ENCODE measurements at regions not wholly inside any gene's neighbourhood (a gene's known extent, or its start where the extent isn't known, plus 50 kb on each side); places are given as distances from the start of the nearest gene placed in this dataset.

DNA sequence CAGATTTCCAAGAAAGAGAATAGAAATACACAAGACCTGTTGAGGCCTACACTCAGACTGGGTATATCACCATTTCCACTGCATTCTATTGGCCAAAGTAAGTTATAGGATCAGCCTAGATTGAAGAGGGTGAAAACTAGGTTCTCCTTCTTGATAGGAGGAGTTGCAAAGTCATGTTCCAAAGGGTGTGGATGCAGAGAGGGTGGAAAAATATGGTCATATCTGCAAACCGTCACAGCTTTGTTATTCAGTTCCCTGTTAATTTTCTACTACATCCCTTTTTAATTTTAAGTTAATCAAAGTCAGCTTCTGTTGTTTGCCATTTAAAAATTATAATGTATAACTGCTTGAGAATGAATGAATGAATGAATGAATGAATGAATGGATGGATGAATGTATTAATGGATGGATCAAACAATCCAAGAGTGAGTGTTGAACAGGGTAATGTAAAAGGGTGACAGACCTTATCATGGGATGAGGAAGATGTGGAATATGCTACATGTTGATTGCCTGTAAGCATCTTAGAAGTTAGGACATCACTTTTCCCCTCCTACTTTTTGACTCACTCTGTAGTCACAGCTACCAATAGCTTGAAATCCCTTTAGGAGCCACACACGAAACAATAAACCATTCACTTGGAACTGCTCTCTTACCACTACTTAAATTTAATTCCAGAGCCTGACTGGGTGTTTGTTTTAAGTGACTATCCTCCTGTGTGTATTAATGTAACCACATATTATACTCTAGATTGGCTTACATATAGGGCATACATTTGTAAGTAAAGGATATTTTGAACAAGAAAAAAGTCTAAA is 121.5 kb downstream of the CCDC34 start:
- Histone ChIP-seq H3K27me3 (replicated peaks; ENCODE audit: control insufficient read depth, insufficient read depth, low read length) (no peaks in the 10 kb centered on the region), H3K9me3 (ENCODE audit: control insufficient read depth, low read length) (peaks cover 5% of the 10 kb centered on the region), H3K9ac (ENCODE audit: low read length) (no peak overlapping the region), H3K4me3 (ENCODE audit: low read length) (no peak overlapping the region), H3K36me3 (ENCODE audit: control insufficient read depth, insufficient read depth, low read length, severe bottlenecking) (no peaks in the 10 kb centered on the region), H3K4me1 (ENCODE audit: control insufficient read depth, insufficient read depth, low read length) (peaks cover 12% of the 10 kb centered on the region)
- DNase-seq (ENCODE audit: low read depth), result peak; percentile 60

DNA sequence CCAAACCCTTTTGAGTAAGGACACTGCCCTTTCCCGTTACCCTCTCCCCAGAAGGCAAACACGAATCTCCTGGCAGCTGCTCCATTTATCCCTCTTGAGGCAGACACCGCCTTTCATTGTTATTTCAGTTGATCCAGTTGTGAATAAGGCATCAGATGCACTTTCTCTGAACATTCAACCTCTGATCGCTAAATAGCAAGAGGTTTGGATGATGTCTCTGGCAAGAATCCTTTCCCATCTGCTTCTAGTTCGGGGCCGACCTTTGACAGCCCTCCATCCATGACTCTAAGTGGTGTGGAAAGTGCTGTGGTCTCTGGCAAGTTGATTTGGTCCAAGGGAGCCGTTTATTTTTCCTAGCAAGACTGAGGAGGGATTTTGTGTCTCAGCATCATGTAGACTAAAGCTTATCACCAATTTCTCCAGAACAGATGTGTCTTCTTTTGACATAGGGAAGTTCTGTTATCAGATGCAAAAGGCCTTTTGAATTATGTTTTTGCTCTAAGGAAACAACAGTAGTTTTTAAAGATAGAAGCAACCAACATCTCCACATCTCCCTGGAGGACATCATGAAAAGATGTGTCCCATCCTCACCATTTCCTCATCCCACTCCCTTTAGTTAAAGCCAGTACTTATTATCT is 123.6 kb downstream of the CCDC34 start:
- Histone ChIP-seq H3K27me3 (replicated peaks; ENCODE audit: control insufficient read depth, insufficient read depth, low read length) (no peaks in the 10 kb centered on the region), H3K4me1 (ENCODE audit: control insufficient read depth, insufficient read depth, low read length) (peaks cover 17% of the 10 kb centered on the region), H3K9ac (ENCODE audit: low read length) (no peak overlapping the region), H3K4me3 (ENCODE audit: low read length) (no peak overlapping the region), H3K36me3 (ENCODE audit: control insufficient read depth, insufficient read depth, low read length, severe bottlenecking) (no peaks in the 10 kb centered on the region), H3K9me3 (ENCODE audit: control insufficient read depth, low read length) (peaks cover 5% of the 10 kb centered on the region)
- DNase-seq (ENCODE audit: low read depth), result peak; percentile 84

DNA sequence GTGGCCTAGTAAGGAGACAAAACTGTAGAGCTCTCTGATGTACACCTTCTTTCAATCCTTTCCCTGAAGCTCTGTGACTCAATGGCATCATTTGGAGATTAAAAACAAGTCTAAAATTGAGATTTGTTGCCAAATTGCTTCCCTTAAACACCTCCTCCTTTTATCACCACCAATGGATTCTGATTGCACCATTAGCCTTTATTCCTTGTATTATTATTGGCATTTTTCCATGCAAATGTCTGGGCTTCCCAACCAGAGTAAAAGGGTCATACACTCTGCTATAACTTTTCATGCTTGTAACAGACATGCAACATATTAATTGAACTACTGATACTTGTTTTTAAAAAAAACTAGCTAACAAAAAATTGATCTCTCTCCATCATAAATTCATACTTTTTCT is 124.2 kb downstream of the CCDC34 start:
- Histone ChIP-seq H3K36me3 (ENCODE audit: control insufficient read depth, insufficient read depth, low read length, severe bottlenecking) (no peaks in the 10 kb centered on the region), H3K9ac (ENCODE audit: low read length) (no peak overlapping the region), H3K9me3 (ENCODE audit: control insufficient read depth, low read length) (no peaks in the 10 kb centered on the region), H3K4me3 (ENCODE audit: low read length) (no peak overlapping the region), H3K27me3 (replicated peaks; ENCODE audit: control insufficient read depth, insufficient read depth, low read length) (no peaks in the 10 kb centered on the region), H3K4me1 (ENCODE audit: control insufficient read depth, insufficient read depth, low read length) (peaks cover 22% of the 10 kb centered on the region)
- no peak for DNase-seq (ENCODE audit: low read depth)

DNA sequence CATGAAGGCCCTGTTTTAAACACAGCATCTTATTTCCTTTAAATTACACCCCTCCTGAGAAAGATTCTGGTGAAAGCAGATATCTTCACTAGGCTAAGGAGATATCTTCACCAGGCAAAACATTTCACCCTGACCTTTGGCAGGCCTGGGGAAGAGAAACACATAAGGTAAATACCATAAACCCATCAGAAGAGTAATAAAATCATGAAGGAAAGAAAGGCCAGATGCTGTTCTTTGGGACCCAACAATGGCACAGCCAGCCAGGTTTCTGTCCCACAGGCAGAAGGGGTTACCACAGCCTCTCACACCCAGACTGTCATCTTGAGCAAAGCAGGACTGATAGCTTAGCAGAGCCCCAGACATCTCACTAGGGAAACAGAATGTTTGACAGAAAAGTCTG is 125.4 kb downstream of the CCDC34 start:
- no peaks in the 10 kb centered on the region for H3K36me3 ChIP-seq (ENCODE audit: control insufficient read depth, insufficient read depth, low read length, severe bottlenecking)
- H3K4me1 ChIP-seq (ENCODE audit: control insufficient read depth, insufficient read depth, low read length), result peaks cover 26% of the 10 kb centered on the region
- H3K9me3 ChIP-seq (ENCODE audit: control insufficient read depth, low read length), result no peaks in the 10 kb centered on the region
- H3K9ac ChIP-seq (ENCODE audit: low read length), result no peak overlapping the region
- H3K27me3 ChIP-seq (replicated peaks; ENCODE audit: control insufficient read depth, insufficient read depth, low read length), result no peaks in the 10 kb centered on the region
- DNase-seq (ENCODE audit: low read depth), result no peak
- no peak overlapping the region for H3K4me3 ChIP-seq (ENCODE audit: low read length)

DNA sequence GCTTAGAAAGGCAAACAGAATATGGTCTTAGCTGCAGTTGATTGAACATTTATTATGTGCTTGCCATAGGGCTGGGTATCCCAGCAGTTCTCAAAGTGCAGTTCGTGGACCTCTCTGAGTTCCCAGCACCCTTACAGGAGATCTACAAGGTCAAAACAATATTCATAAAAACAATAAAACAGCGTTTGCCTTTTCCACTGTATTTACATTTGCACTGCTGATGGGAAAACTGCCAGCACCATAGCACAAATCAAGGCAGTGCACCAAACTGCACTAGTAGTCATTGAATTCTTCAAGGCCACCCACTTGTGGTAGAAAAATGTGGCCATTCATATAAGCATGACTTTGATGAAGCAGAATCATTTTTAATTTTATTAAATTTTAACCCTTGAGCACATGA is 128.1 kb downstream of the CCDC34 start:
- H3K4me1 ChIP-seq (ENCODE audit: control insufficient read depth, insufficient read depth, low read length), result peaks cover 21% of the 10 kb centered on the region
- no peaks in the 10 kb centered on the region for H3K36me3 ChIP-seq (ENCODE audit: control insufficient read depth, insufficient read depth, low read length, severe bottlenecking)
- H3K27me3 ChIP-seq (replicated peaks; ENCODE audit: control insufficient read depth, insufficient read depth, low read length), result no peaks in the 10 kb centered on the region
- no peaks in the 10 kb centered on the region for H3K9me3 ChIP-seq (ENCODE audit: control insufficient read depth, low read length)
- no peak for DNase-seq (ENCODE audit: low read depth)
- no peak overlapping the region for H3K9ac ChIP-seq (ENCODE audit: low read length)
- H3K4me3 ChIP-seq (ENCODE audit: low read length), result no peak overlapping the region

DNA sequence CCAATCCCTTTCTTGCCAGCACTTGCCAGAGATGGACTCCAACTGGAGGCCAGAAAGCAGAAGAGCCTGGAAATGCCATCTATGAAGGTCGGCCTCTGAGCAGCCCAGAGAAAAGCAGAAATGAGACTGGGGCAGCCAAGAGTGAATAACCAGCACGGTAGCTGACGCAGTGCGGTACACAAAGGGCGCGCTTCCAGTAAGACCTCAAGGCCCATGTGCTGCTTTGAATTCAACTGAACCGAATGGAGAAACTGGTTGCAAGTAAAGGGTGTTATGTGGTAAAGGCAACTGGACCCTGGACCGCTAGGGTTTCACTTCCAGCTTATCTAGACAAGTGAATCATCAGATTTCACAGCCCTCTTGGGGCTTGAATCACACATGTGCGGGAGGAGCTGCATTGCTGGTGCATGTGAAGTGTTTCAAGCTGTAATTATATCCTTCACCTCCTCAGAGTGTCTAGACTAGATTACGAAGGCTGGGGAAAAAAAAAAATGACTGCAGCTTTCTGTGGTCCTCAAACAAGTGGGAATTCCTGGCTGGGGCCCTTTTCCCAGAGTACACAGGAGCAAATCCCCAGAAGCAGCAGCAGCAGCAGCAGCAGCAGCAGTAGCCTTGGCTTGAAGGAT is 128.9 kb downstream of the CCDC34 start:
- Histone ChIP-seq H3K4me1 (ENCODE audit: control insufficient read depth, insufficient read depth, low read length) (peaks cover 23% of the 10 kb centered on the region), H3K36me3 (ENCODE audit: control insufficient read depth, insufficient read depth, low read length, severe bottlenecking) (no peaks in the 10 kb centered on the region), H3K9ac (ENCODE audit: low read length) (no peak overlapping the region), H3K9me3 (ENCODE audit: control insufficient read depth, low read length) (no peaks in the 10 kb centered on the region), H3K27me3 (replicated peaks; ENCODE audit: control insufficient read depth, insufficient read depth, low read length) (no peaks in the 10 kb centered on the region), H3K4me3 (ENCODE audit: low read length) (peak overlapping the region; percentile 16)
- DNase-seq (ENCODE audit: low read depth), result peak; percentile 87

DNA sequence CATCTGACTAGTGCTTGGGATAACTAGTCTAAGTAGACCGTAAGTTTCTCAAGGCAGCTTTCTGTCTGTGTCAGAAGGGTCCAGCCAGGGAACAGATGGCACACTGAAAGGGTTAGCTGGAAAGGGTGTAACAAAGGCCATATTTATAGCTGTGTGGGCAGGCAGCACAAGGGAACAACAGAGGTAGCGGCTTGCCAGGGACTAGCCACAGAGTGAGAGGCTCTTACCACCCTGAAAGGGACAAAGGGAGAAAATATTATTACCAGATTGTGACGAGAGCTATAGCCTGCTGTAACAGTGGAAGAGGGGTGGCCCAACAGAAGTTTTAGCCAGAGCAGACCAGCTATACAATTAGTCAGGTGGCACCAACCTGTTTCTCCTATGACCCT is 129.4 kb downstream of the CCDC34 start:
- Histone ChIP-seq H3K9ac (ENCODE audit: low read length) (no peak overlapping the region), H3K36me3 (ENCODE audit: control insufficient read depth, insufficient read depth, low read length, severe bottlenecking) (no peaks in the 10 kb centered on the region), H3K4me1 (ENCODE audit: control insufficient read depth, insufficient read depth, low read length) (peaks cover 25% of the 10 kb centered on the region), H3K27me3 (replicated peaks; ENCODE audit: control insufficient read depth, insufficient read depth, low read length) (no peaks in the 10 kb centered on the region), H3K9me3 (ENCODE audit: control insufficient read depth, low read length) (no peaks in the 10 kb centered on the region), H3K4me3 (ENCODE audit: low read length) (peak overlapping the region; percentile 16)
- DNase-seq (ENCODE audit: low read depth), result no peak

DNA sequence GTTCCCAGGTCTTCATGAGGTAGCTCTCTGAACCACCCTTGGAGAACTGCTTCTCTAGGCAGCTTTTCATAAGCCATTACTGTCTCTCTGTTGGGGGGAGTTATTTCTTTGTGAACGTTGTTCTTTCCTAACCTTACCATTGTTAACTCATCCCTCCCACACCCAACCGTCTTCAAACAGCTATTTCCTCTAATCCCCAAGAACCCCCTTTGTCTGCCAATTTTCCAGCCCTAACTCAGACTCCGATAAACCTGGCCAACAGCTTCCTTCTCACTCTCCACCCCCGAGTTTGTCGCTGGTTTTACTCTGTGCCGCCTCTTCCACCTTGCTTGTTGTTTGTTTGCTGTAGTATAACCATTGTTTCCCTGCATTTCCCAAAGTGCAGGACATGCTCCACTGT is 131.5 kb downstream of the CCDC34 start:
- no peak for DNase-seq (ENCODE audit: low read depth)
- Histone ChIP-seq H3K9ac (ENCODE audit: low read length) (no peak overlapping the region), H3K36me3 (ENCODE audit: control insufficient read depth, insufficient read depth, low read length, severe bottlenecking) (no peaks in the 10 kb centered on the region), H3K4me1 (ENCODE audit: control insufficient read depth, insufficient read depth, low read length) (peaks cover 31% of the 10 kb centered on the region), H3K27me3 (replicated peaks; ENCODE audit: control insufficient read depth, insufficient read depth, low read length) (no peaks in the 10 kb centered on the region), H3K9me3 (ENCODE audit: control insufficient read depth, low read length) (no peaks in the 10 kb centered on the region), H3K4me3 (ENCODE audit: low read length) (peak overlapping the region; percentile 22)

DNA sequence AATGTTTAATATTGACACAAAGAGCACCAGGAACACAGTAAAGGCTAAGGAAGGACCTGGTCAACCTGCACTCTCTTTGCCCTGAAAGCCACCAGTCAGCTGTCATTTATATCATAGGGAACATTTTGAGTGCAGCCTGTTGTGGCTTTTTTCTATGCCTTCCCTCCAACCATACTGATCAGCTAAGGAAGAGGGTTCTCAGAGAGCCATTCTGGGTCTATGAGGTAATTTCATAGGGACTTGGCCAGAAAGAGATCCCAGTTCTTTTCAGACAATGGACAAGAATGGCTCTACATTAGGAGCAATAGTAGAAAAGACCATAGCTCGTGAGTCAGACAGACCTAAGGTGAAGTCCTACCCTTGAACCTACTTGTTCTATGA is 132.8 kb downstream of the CCDC34 start:
- Histone ChIP-seq H3K4me3 (ENCODE audit: low read length) (no peak overlapping the region), H3K9ac (ENCODE audit: low read length) (no peak overlapping the region), H3K27me3 (replicated peaks; ENCODE audit: control insufficient read depth, insufficient read depth, low read length) (no peaks in the 10 kb centered on the region), H3K36me3 (ENCODE audit: control insufficient read depth, insufficient read depth, low read length, severe bottlenecking) (no peaks in the 10 kb centered on the region), H3K9me3 (ENCODE audit: control insufficient read depth, low read length) (no peaks in the 10 kb centered on the region), H3K4me1 (ENCODE audit: control insufficient read depth, insufficient read depth, low read length) (peaks cover 31% of the 10 kb centered on the region)
- no peak for DNase-seq (ENCODE audit: low read depth)

DNA sequence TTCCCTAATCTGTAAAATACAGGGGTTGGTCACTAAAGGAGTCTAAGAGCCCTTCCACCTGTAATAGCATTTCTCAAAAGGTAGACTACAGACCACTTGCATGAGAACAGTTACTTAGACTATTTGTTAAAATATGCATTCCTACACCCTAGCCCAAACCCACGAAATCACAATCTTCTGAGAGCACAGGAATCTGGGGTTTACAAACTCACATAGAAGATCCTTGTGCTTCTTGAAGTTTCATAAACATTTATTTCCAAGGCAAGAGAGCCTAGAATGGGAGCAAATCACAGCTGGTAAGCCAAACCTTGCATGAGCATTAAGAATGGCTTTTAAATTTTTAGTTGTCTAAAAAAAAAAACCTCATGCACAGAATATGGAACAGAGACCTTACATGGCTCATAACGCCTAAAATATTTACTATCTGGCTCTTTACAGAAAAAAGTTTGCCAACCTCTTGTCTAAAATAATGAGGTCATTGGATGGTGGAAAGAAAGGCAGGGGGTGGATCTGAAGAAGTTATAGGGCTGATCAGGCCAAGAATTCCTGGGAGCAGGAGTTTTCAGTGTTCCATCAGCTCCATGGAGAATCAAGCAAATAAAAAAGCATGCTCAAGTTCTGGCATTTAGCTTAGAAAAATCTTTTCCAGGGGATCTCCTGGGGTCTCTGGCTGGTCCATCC is 133.4 kb downstream of the CCDC34 start:
- H3K9ac ChIP-seq (ENCODE audit: low read length), result no peak overlapping the region
- peaks cover 28% of the 10 kb centered on the region for H3K4me1 ChIP-seq (ENCODE audit: control insufficient read depth, insufficient read depth, low read length)
- DNase-seq (ENCODE audit: low read depth), result no peak
- no peak overlapping the region for H3K4me3 ChIP-seq (ENCODE audit: low read length)
- no peaks in the 10 kb centered on the region for H3K27me3 ChIP-seq (replicated peaks; ENCODE audit: control insufficient read depth, insufficient read depth, low read length)
- no peaks in the 10 kb centered on the region for H3K36me3 ChIP-seq (ENCODE audit: control insufficient read depth, insufficient read depth, low read length, severe bottlenecking)
- no peaks in the 10 kb centered on the region for H3K9me3 ChIP-seq (ENCODE audit: control insufficient read depth, low read length)

DNA sequence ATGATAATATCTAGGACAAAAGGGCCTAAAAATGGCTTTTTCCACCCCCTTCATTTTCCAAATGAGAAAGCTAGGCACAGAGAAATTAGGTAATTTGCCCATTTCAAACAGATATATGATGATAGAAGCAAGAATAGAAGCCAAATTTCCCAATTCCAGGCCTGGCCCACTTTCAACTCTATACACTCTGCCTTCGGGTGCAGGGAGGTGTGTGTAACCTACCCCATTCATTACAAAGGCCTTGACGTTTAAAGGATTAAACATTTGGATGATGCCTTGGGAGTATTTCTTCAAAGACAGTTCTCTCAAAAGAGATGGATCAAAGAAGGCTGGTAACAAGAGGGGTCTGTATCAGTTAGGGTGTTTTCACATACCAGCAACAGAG is 134.1 kb downstream of the CCDC34 start:
- H3K4me3 ChIP-seq (ENCODE audit: low read length), result no peak overlapping the region
- no peaks in the 10 kb centered on the region for H3K27me3 ChIP-seq (replicated peaks; ENCODE audit: control insufficient read depth, insufficient read depth, low read length)
- H3K9ac ChIP-seq (ENCODE audit: low read length), result no peak overlapping the region
- DNase-seq (ENCODE audit: low read depth), result no peak
- peaks cover 22% of the 10 kb centered on the region for H3K4me1 ChIP-seq (ENCODE audit: control insufficient read depth, insufficient read depth, low read length)
- H3K9me3 ChIP-seq (ENCODE audit: control insufficient read depth, low read length), result no peaks in the 10 kb centered on the region
- no peaks in the 10 kb centered on the region for H3K36me3 ChIP-seq (ENCODE audit: control insufficient read depth, insufficient read depth, low read length, severe bottlenecking)

Data from adipocyte (in vitro differentiated cells).